DOHH2 (cell line): ENCODE measurements at regions not wholly inside any gene's neighbourhood (a gene's known extent, or its start where the extent isn't known, plus 50 kb on each side); places are given as distances from the start of the nearest gene placed in this dataset.

Source experiments
- H3F3A ChIP-seq: fragments of 200-600 bp; sonication (generic), shearing (Covaris generic); 2 replicates; pipeline ENCODE4 v1.6.0; 2016; ENCODE audit warnings: antibody characterized with exemption, mild to moderate bottlenecking; ENCODE audit not compliant: control insufficient read depth, insufficient read depth
- H3K27ac ChIP-seq: fragments of 200-600 bp; sonication (generic); 2 replicates; pipeline ENCODE4 v1.5.1; 2014; ENCODE audit warnings: low read depth, mild to moderate bottlenecking, low read length, moderate library complexity
- H3K27me3 ChIP-seq: fragments of 200-600 bp; sonication (generic); 2 replicates; pipeline ENCODE4 v1.6.1; 2014; ENCODE audit warnings: mild to moderate bottlenecking, low read length, mixed read lengths; ENCODE audit not compliant: control insufficient read depth
- H3K36me3 ChIP-seq: fragments of 200-600 bp; sonication (generic); 2 replicates; pipeline ENCODE4 v1.6.1; 2014; ENCODE audit warnings: mild to moderate bottlenecking, low read length, moderate library complexity, mixed read lengths; ENCODE audit not compliant: control insufficient read depth
- H3K4me1 ChIP-seq: fragments of 200-600 bp; sonication (generic); 2 replicates; pipeline ENCODE4 v1.6.1; 2014; ENCODE audit warnings: mild to moderate bottlenecking, low read length, mixed read lengths; ENCODE audit not compliant: control insufficient read depth
- H3K4me2 ChIP-seq: fragments of 200-600 bp; sonication (generic); 2 replicates; pipeline ENCODE4 v1.6.0; 2014; ENCODE audit warnings: mild to moderate bottlenecking, low read length, moderate library complexity
- H3K4me3 ChIP-seq: fragments of 200-600 bp; sonication (generic); 2 replicates; pipeline ENCODE4 v1.5.1; 2014; ENCODE audit warnings: mild to moderate bottlenecking, low read length, mixed read lengths
- H3K79me2 ChIP-seq: fragments of 200-600 bp; sonication (generic); 2 replicates; pipeline ENCODE4 v1.6.1; 2014; ENCODE audit warnings: mild to moderate bottlenecking, low read length, mixed read lengths; ENCODE audit not compliant: control insufficient read depth
- H3K9me2 ChIP-seq: fragments of 200-600 bp; sonication (generic); replicated peaks from 2 replicates; pipeline ENCODE4 v1.6.1; 2014; ENCODE audit warnings: mild to moderate bottlenecking, low read length, mixed read lengths; ENCODE audit not compliant: control insufficient read depth
- H3K9me3 ChIP-seq: fragments of 200-600 bp; sonication (generic); 2 replicates; pipeline ENCODE4 v1.6.1; 2014; ENCODE audit warnings: antibody characterized with exemption, low read length, mixed read lengths; ENCODE audit not compliant: control insufficient read depth, insufficient read depth
- H4K20me1 ChIP-seq: fragments of 200-600 bp; sonication (generic); 2 replicates; pipeline ENCODE4 v1.6.0; 2014; ENCODE audit warnings: low read depth, mild to moderate bottlenecking, antibody characterized with exemption, low read length, moderate library complexity; ENCODE audit not compliant: control insufficient read depth, insufficient read depth
- EZH2phosphoT487 ChIP-seq: fragments of 200-600 bp; sonication (generic); IDR thresholded peaks from 2 replicates; pipeline ENCODE4 v1.6.1; 2017; ENCODE audit warnings: borderline replicate concordance, mild to moderate bottlenecking, antibody characterized with exemption, low read length, moderate library complexity, mixed read lengths
- TF ChIP-seq, protein P1 (sequence below): fragments of 200-600 bp; sonication (generic); IDR thresholded peaks from one replicate; pipeline ENCODE4 v1.5.1; 2014; ENCODE audit warnings: antibody characterized with exemption, mild to moderate bottlenecking, low read depth, low read length; ENCODE audit not compliant: poor library complexity, severe bottlenecking

DNA sequence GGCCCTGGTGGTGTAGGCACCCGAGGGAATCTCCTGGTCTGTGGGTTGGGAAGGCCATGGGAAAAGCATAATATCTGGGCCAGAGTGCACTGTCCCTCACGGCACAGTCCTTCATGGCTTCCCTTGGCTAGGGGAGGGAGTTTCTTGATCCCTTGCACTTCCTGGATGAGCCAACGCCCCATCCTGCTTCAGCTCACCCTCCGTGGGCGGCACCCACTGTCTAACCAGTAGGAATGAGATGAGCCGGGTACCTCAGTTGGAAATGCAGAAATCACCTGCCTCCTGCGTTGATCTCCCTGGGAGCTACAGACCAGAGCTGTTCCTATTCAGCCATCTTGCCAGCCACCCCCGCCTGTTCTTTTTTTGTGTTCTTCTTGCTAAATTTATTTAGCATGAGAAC, 134.4 kb downstream of the LEPR start:
- Histone ChIP-seq H3K27ac (no peak overlapping the region), H3K36me3 (no peaks in the 10 kb centered on the region), H3K9me2 (no peaks in the 10 kb centered on the region), H3K4me1 (no peaks in the 10 kb centered on the region), H3K79me2 (no peaks in the 10 kb centered on the region), H4K20me1 (no peaks in the 10 kb centered on the region), H3K4me2 (no peak overlapping the region), H3K27me3 (no peaks in the 10 kb centered on the region), H3K9me3 (no peaks in the 10 kb centered on the region), H3F3A (no peaks in the 10 kb centered on the region), H3K4me3 (no peak overlapping the region)
- TF ChIP-seq, protein P1, sequence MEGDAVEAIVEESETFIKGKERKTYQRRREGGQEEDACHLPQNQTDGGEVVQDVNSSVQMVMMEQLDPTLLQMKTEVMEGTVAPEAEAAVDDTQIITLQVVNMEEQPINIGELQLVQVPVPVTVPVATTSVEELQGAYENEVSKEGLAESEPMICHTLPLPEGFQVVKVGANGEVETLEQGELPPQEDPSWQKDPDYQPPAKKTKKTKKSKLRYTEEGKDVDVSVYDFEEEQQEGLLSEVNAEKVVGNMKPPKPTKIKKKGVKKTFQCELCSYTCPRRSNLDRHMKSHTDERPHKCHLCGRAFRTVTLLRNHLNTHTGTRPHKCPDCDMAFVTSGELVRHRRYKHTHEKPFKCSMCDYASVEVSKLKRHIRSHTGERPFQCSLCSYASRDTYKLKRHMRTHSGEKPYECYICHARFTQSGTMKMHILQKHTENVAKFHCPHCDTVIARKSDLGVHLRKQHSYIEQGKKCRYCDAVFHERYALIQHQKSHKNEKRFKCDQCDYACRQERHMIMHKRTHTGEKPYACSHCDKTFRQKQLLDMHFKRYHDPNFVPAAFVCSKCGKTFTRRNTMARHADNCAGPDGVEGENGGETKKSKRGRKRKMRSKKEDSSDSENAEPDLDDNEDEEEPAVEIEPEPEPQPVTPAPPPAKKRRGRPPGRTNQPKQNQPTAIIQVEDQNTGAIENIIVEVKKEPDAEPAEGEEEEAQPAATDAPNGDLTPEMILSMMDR = no peak
- no peak for TF ChIP-seq EZH2phosphoT487

DNA sequence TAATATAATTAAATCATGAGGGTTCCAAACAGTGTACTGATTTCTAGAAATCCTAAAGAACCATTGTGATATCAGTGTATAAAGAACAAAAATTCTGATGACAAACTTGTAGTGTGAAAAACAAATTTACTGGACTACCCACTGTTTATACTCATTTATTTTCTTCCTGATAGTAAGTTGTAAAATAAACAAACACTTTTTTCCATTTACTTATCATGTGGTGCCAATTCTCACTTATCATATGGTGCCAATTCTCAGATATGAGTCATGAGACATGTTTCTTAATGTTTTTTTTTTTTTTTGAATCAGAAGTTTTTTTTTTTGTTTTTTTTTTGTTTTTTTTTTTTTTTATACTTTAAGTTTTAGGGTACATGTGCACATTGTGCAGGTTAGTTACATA, 137.7 kb downstream of the LEPR start:
- H3K4me2 ChIP-seq = no peak overlapping the region
- no peaks in the 10 kb centered on the region for H3K9me2 ChIP-seq
- no peaks in the 10 kb centered on the region for H3K27me3 ChIP-seq
- H3K4me1 ChIP-seq = no peaks in the 10 kb centered on the region
- no peak overlapping the region for H3K27ac ChIP-seq
- H3F3A ChIP-seq = no peaks in the 10 kb centered on the region
- H3K36me3 ChIP-seq = no peaks in the 10 kb centered on the region
- H3K4me3 ChIP-seq = no peak overlapping the region
- no peaks in the 10 kb centered on the region for H3K79me2 ChIP-seq
- TF ChIP-seq, protein P1 = no peak
- TF ChIP-seq EZH2phosphoT487 = no peak
- H3K9me3 ChIP-seq = no peaks in the 10 kb centered on the region
- H4K20me1 ChIP-seq = no peaks in the 10 kb centered on the region

DNA sequence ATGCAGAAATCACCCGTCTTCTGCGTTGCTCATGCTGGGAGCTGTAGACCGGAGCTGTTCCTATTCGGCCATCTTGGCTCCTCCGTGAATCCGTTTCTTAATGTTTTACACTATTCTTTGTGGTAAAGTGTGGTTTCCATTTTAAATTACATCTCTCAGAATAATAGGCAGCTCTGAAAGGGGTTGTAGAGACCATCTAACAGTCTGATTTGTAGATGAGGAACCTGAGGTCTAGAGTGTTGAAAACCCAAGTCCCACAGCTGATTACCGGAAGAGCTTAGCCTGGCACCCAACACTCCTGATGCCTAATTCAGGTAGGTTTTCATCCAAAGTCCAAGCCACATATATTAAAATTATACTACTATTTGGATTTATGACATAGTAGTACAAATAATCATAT, 144.0 kb downstream of the LEPR start:
- H3K79me2 ChIP-seq = no peaks in the 10 kb centered on the region
- no peaks in the 10 kb centered on the region for H3K9me2 ChIP-seq
- H3K27me3 ChIP-seq = no peaks in the 10 kb centered on the region
- no peaks in the 10 kb centered on the region for H4K20me1 ChIP-seq
- no peaks in the 10 kb centered on the region for H3K9me3 ChIP-seq
- H3K4me1 ChIP-seq = no peaks in the 10 kb centered on the region
- no peak overlapping the region for H3K4me2 ChIP-seq
- H3K36me3 ChIP-seq = no peaks in the 10 kb centered on the region
- TF ChIP-seq, protein P1 = no peak
- no peak for TF ChIP-seq EZH2phosphoT487
- H3K4me3 ChIP-seq = no peak overlapping the region
- no peaks in the 10 kb centered on the region for H3F3A ChIP-seq
- H3K27ac ChIP-seq = no peak overlapping the region

DNA sequence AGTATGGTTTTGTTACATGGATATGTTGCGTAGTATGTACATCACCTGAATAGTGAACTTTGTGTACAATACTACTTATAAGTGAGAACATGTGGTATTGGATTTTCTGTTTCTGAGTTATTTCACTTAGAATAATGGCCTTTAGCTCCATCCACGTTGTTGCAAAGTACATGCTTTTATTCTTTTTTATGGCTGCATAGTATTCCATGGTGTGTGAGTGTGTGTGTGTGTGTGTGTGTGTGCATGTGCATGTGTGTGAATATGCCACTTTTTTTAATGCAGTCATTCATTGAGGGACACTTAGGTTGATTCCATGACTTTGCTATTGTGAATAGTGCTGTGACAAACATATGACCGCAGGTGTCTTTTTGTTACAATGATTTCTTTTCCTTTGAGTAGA, 147.8 kb downstream of the LEPR start:
- H3K9me2 ChIP-seq = no peaks in the 10 kb centered on the region
- H3K36me3 ChIP-seq = no peaks in the 10 kb centered on the region
- no peaks in the 10 kb centered on the region for H3K27me3 ChIP-seq
- H4K20me1 ChIP-seq = no peaks in the 10 kb centered on the region
- H3K27ac ChIP-seq = no peak overlapping the region
- no peaks in the 10 kb centered on the region for H3F3A ChIP-seq
- no peak for TF ChIP-seq EZH2phosphoT487
- TF ChIP-seq, protein P1 = no peak
- no peaks in the 10 kb centered on the region for H3K4me1 ChIP-seq
- no peak overlapping the region for H3K4me2 ChIP-seq
- H3K9me3 ChIP-seq = no peaks in the 10 kb centered on the region
- no peaks in the 10 kb centered on the region for H3K79me2 ChIP-seq
- no peak overlapping the region for H3K4me3 ChIP-seq
